ENCODE measurements at regions not wholly inside any gene's neighbourhood (a gene's known extent, or its start where the extent isn't known, plus 50 kb on each side); places are given as distances from the start of the nearest gene placed in this dataset.

DNA sequence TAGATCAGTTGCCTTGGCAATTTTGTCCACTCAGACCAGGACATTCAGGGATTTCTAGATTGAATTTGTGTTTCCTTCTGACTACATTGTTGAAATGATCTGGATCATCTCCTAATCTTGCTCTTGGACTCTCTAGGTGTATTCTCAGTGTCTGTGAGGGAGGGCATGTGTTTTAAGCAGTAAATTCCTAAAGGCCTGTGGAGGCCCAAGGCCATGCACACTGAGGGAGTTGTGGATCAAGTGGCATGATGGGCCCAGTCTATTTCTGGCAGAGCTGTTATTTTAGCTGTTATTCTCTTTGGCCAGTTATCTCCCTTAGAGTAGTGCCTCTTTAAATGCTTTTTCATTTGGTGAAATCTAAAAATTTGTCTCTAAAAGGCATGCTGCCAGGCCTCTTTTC is 144.9 kb downstream of the RPIA start:
- TF ChIP-seq, protein P1, sequence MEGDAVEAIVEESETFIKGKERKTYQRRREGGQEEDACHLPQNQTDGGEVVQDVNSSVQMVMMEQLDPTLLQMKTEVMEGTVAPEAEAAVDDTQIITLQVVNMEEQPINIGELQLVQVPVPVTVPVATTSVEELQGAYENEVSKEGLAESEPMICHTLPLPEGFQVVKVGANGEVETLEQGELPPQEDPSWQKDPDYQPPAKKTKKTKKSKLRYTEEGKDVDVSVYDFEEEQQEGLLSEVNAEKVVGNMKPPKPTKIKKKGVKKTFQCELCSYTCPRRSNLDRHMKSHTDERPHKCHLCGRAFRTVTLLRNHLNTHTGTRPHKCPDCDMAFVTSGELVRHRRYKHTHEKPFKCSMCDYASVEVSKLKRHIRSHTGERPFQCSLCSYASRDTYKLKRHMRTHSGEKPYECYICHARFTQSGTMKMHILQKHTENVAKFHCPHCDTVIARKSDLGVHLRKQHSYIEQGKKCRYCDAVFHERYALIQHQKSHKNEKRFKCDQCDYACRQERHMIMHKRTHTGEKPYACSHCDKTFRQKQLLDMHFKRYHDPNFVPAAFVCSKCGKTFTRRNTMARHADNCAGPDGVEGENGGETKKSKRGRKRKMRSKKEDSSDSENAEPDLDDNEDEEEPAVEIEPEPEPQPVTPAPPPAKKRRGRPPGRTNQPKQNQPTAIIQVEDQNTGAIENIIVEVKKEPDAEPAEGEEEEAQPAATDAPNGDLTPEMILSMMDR (IDR thresholded peaks at IDR 0.05; ENCODE audit: control extremely low read depth, extremely low read depth, low read depth, missing control alignments), result no peak
- ChIA-PET POLR2A (interaction anchor here (0.6 to 6.0 kb wide), 2 partner anchors 21 to 821 kb away, joined by 3 to 79 read pairs; no protein-coding TSS in a partner anchor), CTCF (interaction anchor here (1.4 to 18.4 kb wide), 2 partner anchors 18 to 85 kb away, joined by 3 to 460 read pairs; no protein-coding TSS in a partner anchor)
- DNase-seq (ENCODE audit: extremely low spot score), result no peak

DNA sequence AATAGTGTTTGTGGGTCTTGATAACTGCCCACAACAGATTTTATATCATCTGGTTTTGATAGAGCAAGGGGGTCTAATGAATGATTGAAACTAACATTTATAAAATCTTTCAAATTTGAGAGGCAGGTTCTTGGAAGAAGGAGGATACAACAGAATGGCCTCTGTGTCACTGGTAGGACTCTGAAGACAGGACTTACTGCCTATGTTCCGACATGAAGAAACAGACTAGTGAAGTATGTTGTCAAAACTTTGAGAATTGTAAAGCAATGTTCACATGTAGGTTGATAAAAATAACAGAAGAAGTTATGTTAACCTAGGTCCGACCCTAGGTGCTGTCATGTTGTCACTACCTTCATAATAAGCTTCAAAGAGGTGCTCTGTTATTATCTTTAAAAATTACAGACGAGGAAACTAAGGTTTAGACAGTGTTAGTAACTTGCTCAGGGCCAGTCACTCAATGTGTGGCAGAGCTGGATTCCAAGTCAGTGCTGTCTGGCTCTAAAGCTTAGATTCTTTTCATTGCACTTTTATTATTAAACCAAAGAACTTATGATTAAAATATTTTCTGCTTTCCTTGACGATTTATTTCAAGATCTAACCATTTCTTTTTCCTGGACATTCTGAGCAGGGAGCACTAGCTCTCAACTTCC is 146.2 kb downstream of the RPIA start:
- POLR2A ChIA-PET, result interaction anchor here (0.9 to 2.2 kb wide), 4 partner anchors 11 to 22 kb away, joined by 4 to 15 read pairs (median 8); no protein-coding TSS in a partner anchor
- CTCF ChIA-PET, result interaction anchor here (18.4 kb wide), 1 partner anchor 17 kb away, joined by 460 read pairs; no protein-coding TSS in a partner anchor
- TF ChIP-seq, protein P1 (IDR thresholded peaks at IDR 0.05; ENCODE audit: control extremely low read depth, extremely low read depth, low read depth, missing control alignments), result no peak
- no peak for DNase-seq (ENCODE audit: extremely low spot score)

DNA sequence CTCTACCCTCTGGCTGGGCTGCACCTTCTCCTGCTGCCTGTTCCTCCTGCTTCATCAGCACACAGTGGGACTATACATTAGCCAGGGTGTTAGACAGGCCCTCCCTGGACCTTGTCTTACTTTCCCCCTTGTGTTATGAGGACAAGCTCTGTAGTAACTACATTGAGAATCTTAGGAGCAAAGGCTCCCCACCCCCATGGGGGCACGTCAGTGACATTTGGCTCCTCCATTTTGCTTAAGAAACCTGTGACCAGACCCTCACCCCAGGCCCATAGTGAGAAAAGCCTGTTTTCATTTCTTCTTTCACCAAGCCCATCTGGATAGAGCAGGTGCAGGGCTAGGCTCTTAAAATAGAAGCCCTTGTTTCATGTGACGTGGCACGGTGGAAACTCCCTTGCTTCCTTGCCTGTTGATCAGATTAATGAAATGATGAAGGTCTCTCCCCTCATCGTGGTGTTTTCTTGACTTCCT is 146.7 kb downstream of the RPIA start:
- TF ChIP-seq, protein P1 (IDR thresholded peaks at IDR 0.05; ENCODE audit: control extremely low read depth, extremely low read depth, low read depth, missing control alignments), result no peak
- ChIA-PET CTCF (interaction anchor here (18.4 kb wide), 1 partner anchor 16 kb away, joined by 460 read pairs; no protein-coding TSS in a partner anchor), POLR2A (interaction anchor here (0.9 to 2.2 kb wide), 4 partner anchors 11 to 21 kb away, joined by 4 to 15 read pairs (median 8); no protein-coding TSS in a partner anchor)
- DNase-seq (ENCODE audit: extremely low spot score), result peak; percentile 21

DNA sequence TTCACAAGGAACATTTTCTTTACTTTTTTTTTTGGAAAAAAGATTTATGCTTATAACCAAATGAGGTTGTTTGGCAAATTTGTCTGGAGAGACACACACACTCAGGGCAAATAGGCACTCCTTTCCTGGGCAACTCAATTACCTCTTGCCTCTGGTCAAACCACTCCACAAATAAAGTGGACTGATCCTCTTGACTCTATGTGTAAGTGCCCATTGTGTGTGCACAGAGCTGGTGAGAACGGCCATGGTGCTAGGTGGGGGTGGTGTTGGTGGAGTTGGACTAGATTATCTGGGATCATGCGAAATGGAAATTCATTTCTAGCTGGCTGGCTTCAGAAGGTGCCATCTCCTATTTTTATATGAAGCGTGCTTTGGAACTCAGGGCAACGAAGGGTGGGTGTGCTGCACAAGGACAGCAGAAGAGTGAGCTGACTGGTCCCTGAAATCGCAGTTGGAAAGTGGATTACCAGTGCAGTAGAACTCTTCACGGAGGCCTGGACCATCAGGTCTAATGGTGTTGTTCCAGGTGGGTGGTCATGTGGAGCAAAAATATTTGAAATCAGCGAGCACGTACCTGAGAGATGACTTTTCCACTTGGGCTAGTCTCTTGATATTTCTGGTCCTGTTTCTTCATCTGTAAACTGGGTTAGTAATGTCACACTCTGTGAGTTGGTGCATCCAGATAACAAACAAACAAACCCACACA is 149.9 kb downstream of the RPIA start:
- ChIA-PET POLR2A (interaction anchor here (1.1 to 4.1 kb wide), 3 partner anchors 11 to 20 kb away, joined by 3 to 36 read pairs (median 4); no protein-coding TSS in a partner anchor), CTCF (interaction anchor here (1.5 to 18.4 kb wide), 4 partner anchors 9 to 101 kb away, joined by 4 to 460 read pairs (median 24); no protein-coding TSS in a partner anchor)
- no peak for DNase-seq (ENCODE audit: extremely low spot score)
- TF ChIP-seq, protein P1 (IDR thresholded peaks at IDR 0.05; ENCODE audit: control extremely low read depth, extremely low read depth, low read depth, missing control alignments), result no peak

GRCh38 chr2:88842656-88843460 is 151.4 kb downstream of the RPIA start:
- no peak for DNase-seq (ENCODE audit: extremely low spot score)
- ChIA-PET CTCF (interaction anchor here (1.3 to 18.4 kb wide), 4 partner anchors 11 to 151 kb away, joined by 4 to 460 read pairs (median 24); partner anchors contain the start of gene RPIA), POLR2A (interaction anchor here (4.1 kb wide), 1 partner anchor 14 kb away, joined by 36 read pairs; no protein-coding TSS in a partner anchor)
- TF ChIP-seq, protein P1 (IDR thresholded peaks at IDR 0.05; ENCODE audit: control extremely low read depth, extremely low read depth, low read depth, missing control alignments), result no peak

Measured in GM10248 (cell line).